ENCODE measurements at regions not wholly inside any gene's neighbourhood (a gene's known extent, or its start where the extent isn't known, plus 50 kb on each side); places are given as distances from the start of the nearest gene placed in this dataset.

- no peak overlapping the region for H3K4me3 ChIP-seq
- no peaks in the 10 kb centered on the region for H3K27me3 ChIP-seq
- DNase-seq = no peak
- no peaks in the 10 kb centered on the region for H3K36me3 ChIP-seq
- no peaks in the 10 kb centered on the region for H3K9me3 ChIP-seq
Measured at GRCh38 chr2:176508374-176508773, 239.1 kb downstream of the MTX2 start.

GRCh38 chr2:176508984-176509740, 239.9 kb downstream of the MTX2 start:
- no peaks in the 10 kb centered on the region for H3K9me3 ChIP-seq
- H3K4me3 ChIP-seq = no peak overlapping the region
- H3K36me3 ChIP-seq = no peaks in the 10 kb centered on the region
- DNase-seq = no peak
- H3K27me3 ChIP-seq = no peaks in the 10 kb centered on the region

GRCh38 chr2:176514276-176514675, 245.0 kb downstream of the MTX2 start:
- H3K9me3 ChIP-seq = no peaks in the 10 kb centered on the region
- no peak for DNase-seq
- H3K36me3 ChIP-seq = no peaks in the 10 kb centered on the region
- H3K27me3 ChIP-seq = no peaks in the 10 kb centered on the region
- H3K4me3 ChIP-seq = no peak overlapping the region

- Histone ChIP-seq H3K27me3 (no peaks in the 10 kb centered on the region), H3K4me3 (no peak overlapping the region), H3K9me3 (no peaks in the 10 kb centered on the region), H3K36me3 (no peaks in the 10 kb centered on the region)
- DNase-seq = no peak
Measured at GRCh38 chr2:176514805-176515500, 245.7 kb downstream of the MTX2 start.

- Histone ChIP-seq H3K27me3 (no peaks in the 10 kb centered on the region), H3K9me3 (no peaks in the 10 kb centered on the region), H3K4me3 (no peak overlapping the region), H3K36me3 (no peaks in the 10 kb centered on the region)
- DNase-seq = no peak
Measured at GRCh38 chr2:176516051-176516602, 246.9 kb downstream of the MTX2 start.

GRCh38 chr2:176518823-176519222, 249.6 kb downstream of the MTX2 start:
- peak; percentile 57 for DNase-seq
- H3K9me3 ChIP-seq = no peaks in the 10 kb centered on the region

GRCh38 chr2:176521878-176522670, 252.8 kb downstream of the MTX2 start:
- no peaks in the 10 kb centered on the region for H3K27me3 ChIP-seq
- H3K36me3 ChIP-seq = no peaks in the 10 kb centered on the region
- no peaks in the 10 kb centered on the region for H3K9me3 ChIP-seq
- no peak for DNase-seq
- H3K4me3 ChIP-seq = no peak overlapping the region

More at GRCh38 chr2:176518823-176519222, 249.6 kb downstream of the MTX2 start:
- Histone ChIP-seq H3K27me3 (no peaks in the 10 kb centered on the region), H3K4me3 (no peak overlapping the region), H3K36me3 (no peaks in the 10 kb centered on the region)

GRCh38 chr2:176525086-176525485, 255.8 kb downstream of the MTX2 start:
- Histone ChIP-seq H3K27me3 (no peaks in the 10 kb centered on the region), H3K36me3 (no peaks in the 10 kb centered on the region), H3K9me3 (no peaks in the 10 kb centered on the region), H3K4me3 (no peak overlapping the region)
- no peak for DNase-seq

GRCh38 chr2:176526995-176527901, 258.0 kb downstream of the MTX2 start:
- no peak for DNase-seq
- Histone ChIP-seq H3K27me3 (no peaks in the 10 kb centered on the region), H3K9me3 (no peaks in the 10 kb centered on the region), H3K36me3 (no peaks in the 10 kb centered on the region), H3K4me3 (peak overlapping the region; percentile 2; the same call in 1 of the 2 replicates)

GRCh38 chr2:176531608-176532007, 262.4 kb downstream of the MTX2 start:
- Histone ChIP-seq H3K27me3 (no peaks in the 10 kb centered on the region), H3K4me3 (no peak overlapping the region), H3K36me3 (no peaks in the 10 kb centered on the region), H3K9me3 (no peaks in the 10 kb centered on the region)
- no peak for DNase-seq

- DNase-seq = no peak
- H3K27me3 ChIP-seq = no peaks in the 10 kb centered on the region
- H3K9me3 ChIP-seq = no peaks in the 10 kb centered on the region
- H3K4me3 ChIP-seq = no peak overlapping the region
- no peaks in the 10 kb centered on the region for H3K36me3 ChIP-seq
Measured at GRCh38 chr2:176533505-176534193, 264.4 kb downstream of the MTX2 start.

GRCh38 chr2:176534798-176535466, 265.7 kb downstream of the MTX2 start:
- DNase-seq = peak; percentile 81
- Histone ChIP-seq H3K9me3 (no peaks in the 10 kb centered on the region), H3K36me3 (no peaks in the 10 kb centered on the region), H3K4me3 (no peak overlapping the region), H3K27me3 (no peaks in the 10 kb centered on the region)

- H3K36me3 ChIP-seq = no peaks in the 10 kb centered on the region
- no peaks in the 10 kb centered on the region for H3K9me3 ChIP-seq
- DNase-seq = no peak
- no peak overlapping the region for H3K4me3 ChIP-seq
- no peaks in the 10 kb centered on the region for H3K27me3 ChIP-seq
Measured at GRCh38 chr2:176535467-176536113, 266.3 kb downstream of the MTX2 start.

GRCh38 chr2:176536439-176537133, 267.3 kb downstream of the MTX2 start:
- Histone ChIP-seq H3K27me3 (no peaks in the 10 kb centered on the region), H3K36me3 (no peaks in the 10 kb centered on the region), H3K9me3 (no peaks in the 10 kb centered on the region), H3K4me3 (no peak overlapping the region)
- DNase-seq = no peak
